ENCODE measurements at regions not wholly inside any gene's neighbourhood (a gene's known extent, or its start where the extent isn't known, plus 50 kb on each side); places are given as distances from the start of the nearest gene placed in this dataset.
"Not testable (repeated sequence)": the region's sequence is repeated elsewhere in the genome, so short reads cannot be mapped to it uniquely, and the experiment has no call there.

GRCh38 chr7:89857053-89857452 is 297.2 kb upstream of the STEAP1 start:
- TF ChIP-seq, protein P1, sequence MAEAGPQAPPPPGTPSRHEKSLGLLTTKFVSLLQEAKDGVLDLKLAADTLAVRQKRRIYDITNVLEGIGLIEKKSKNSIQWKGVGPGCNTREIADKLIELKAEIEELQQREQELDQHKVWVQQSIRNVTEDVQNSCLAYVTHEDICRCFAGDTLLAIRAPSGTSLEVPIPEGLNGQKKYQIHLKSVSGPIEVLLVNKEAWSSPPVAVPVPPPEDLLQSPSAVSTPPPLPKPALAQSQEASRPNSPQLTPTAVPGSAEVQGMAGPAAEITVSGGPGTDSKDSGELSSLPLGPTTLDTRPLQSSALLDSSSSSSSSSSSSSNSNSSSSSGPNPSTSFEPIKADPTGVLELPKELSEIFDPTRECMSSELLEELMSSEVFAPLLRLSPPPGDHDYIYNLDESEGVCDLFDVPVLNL (CRISPR knock-in tag; IDR thresholded peaks at IDR 0.05; ENCODE audit: borderline replicate concordance, low read depth), result not testable (repeated sequence)
- not testable (repeated sequence) for TF ChIP-seq ZSCAN18 (CRISPR knock-in tag; IDR thresholded peaks at IDR 0.05); CTCF (IDR thresholded peaks at IDR 0.05); ZNF317 (CRISPR knock-in tag; IDR thresholded peaks at IDR 0.05; ENCODE audit: borderline replicate concordance, low read depth); CREB1 (CRISPR knock-in tag; IDR thresholded peaks at IDR 0.05); ATF1 (CRISPR knock-in tag; IDR thresholded peaks at IDR 0.05); IRF2 (CRISPR knock-in tag; IDR thresholded peaks at IDR 0.05; ENCODE audit: borderline replicate concordance, low read depth); TCF7 (CRISPR knock-in tag; IDR thresholded peaks at IDR 0.05; ENCODE audit: low read depth); ZBTB21 (CRISPR knock-in tag; IDR thresholded peaks at IDR 0.05; ENCODE audit: borderline replicate concordance); ATF2 (CRISPR knock-in tag; IDR thresholded peaks at IDR 0.05; ENCODE audit: borderline replicate concordance, low read depth); ZBTB43 (CRISPR knock-in tag; IDR thresholded peaks at IDR 0.05); ERG (CRISPR knock-in tag; IDR thresholded peaks at IDR 0.05); ZNF138 (CRISPR knock-in tag; conservative IDR thresholded peaks at IDR 0.05)
- TF ChIP-seq, protein P2, sequence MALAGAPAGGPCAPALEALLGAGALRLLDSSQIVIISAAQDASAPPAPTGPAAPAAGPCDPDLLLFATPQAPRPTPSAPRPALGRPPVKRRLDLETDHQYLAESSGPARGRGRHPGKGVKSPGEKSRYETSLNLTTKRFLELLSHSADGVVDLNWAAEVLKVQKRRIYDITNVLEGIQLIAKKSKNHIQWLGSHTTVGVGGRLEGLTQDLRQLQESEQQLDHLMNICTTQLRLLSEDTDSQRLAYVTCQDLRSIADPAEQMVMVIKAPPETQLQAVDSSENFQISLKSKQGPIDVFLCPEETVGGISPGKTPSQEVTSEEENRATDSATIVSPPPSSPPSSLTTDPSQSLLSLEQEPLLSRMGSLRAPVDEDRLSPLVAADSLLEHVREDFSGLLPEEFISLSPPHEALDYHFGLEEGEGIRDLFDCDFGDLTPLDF (CRISPR knock-in tag; IDR thresholded peaks at IDR 0.05), result not testable (repeated sequence)

All from WTC11 (cell line).